Trophoblast cell (in vitro differentiated cells and primary cell): ENCODE measurements at regions not wholly inside any gene's neighbourhood (a gene's known extent, or its start where the extent isn't known, plus 50 kb on each side); places are given as distances from the start of the nearest gene placed in this dataset.

Experiments used
- DNase-seq, 2 donors: peaks; one replicate each; pipeline ENCODE4 v3.0.0-alpha.2; 2016
- H2AFZ ChIP-seq: 2 replicates; pipeline ENCODE4 v1.6.1; 2013; ENCODE audit warnings: low read length, moderate library complexity, mild to moderate bottlenecking; ENCODE audit not compliant: insufficient read depth, poor library complexity
- H2AK5ac ChIP-seq: 2 replicates; pipeline ENCODE4 v1.6.1; 2013; ENCODE audit warnings: mild to moderate bottlenecking, low read length
- H2BK120ac ChIP-seq: 2 replicates; pipeline ENCODE4 v1.6.1; 2013; ENCODE audit warnings: low read length, mild to moderate bottlenecking, moderate library complexity; ENCODE audit not compliant: insufficient read depth, poor library complexity
- H2BK12ac ChIP-seq: 2 replicates; pipeline ENCODE4 v1.6.1; 2013; ENCODE audit warnings: mild to moderate bottlenecking, low read length, moderate library complexity
- H2BK5ac ChIP-seq: 2 replicates; pipeline ENCODE4 v1.6.1; 2013; ENCODE audit warnings: low read length, low read depth, moderate library complexity, mild to moderate bottlenecking; ENCODE audit not compliant: poor library complexity
- H3K14ac ChIP-seq: 2 replicates; pipeline ENCODE4 v1.6.1; 2013; ENCODE audit warnings: mild to moderate bottlenecking, low read length
- H3K18ac ChIP-seq: 2 replicates; pipeline ENCODE4 v1.6.1; 2013; ENCODE audit warnings: mild to moderate bottlenecking, low read length
- H3K23ac ChIP-seq: 2 replicates; pipeline ENCODE4 v1.6.1; 2013; ENCODE audit warnings: low read length
- H3K27ac ChIP-seq: 2 replicates; pipeline ENCODE4 v1.5.1; 2013; ENCODE audit warnings: low read depth, mild to moderate bottlenecking, inconsistent platforms, low read length, moderate library complexity
- H3K27me3 ChIP-seq: 2 replicates; pipeline ENCODE4 v1.6.1; 2013; ENCODE audit warnings: inconsistent platforms, mild to moderate bottlenecking, low read length, moderate library complexity; ENCODE audit not compliant: insufficient read depth
- H3K36me3 ChIP-seq, 2 experiments: 1 replicate in 1 of 2; 2 replicates in 1 of 2; pipeline ENCODE4 v1.6.1; 2013; ENCODE audit warnings: low read length in 2 of 2, mild to moderate bottlenecking in 2 of 2, moderate library complexity in 1 of 2; ENCODE audit not compliant: insufficient read depth in 2 of 2, control insufficient read depth in 1 of 2
- H3K4ac ChIP-seq: 2 replicates; pipeline ENCODE4 v1.6.1; 2013; ENCODE audit warnings: low read depth, mild to moderate bottlenecking, low read length, moderate library complexity
- H3K4me1 ChIP-seq, 2 experiments: 1 replicate in 1 of 2; 2 replicates in 1 of 2; pipeline ENCODE4 v1.6.1; 2013; ENCODE audit warnings: low read length in 2 of 2, mild to moderate bottlenecking in 2 of 2, moderate library complexity in 1 of 2; ENCODE audit not compliant: insufficient read depth in 2 of 2, control insufficient read depth in 1 of 2
- H3K4me2 ChIP-seq: 2 replicates; pipeline ENCODE4 v1.6.1; 2013; ENCODE audit warnings: inconsistent platforms, mild to moderate bottlenecking, low read length, moderate library complexity
- H3K4me3 ChIP-seq: 2 replicates; pipeline ENCODE4 v1.5.1; 2013; ENCODE audit warnings: mild to moderate bottlenecking, low read depth, low read length, inconsistent platforms
- H3K79me1 ChIP-seq: one replicate; pipeline ENCODE4 v1.6.1; 2013; ENCODE audit warnings: low read length
- H3K79me2 ChIP-seq: 2 replicates; pipeline ENCODE4 v1.6.1; 2013; ENCODE audit warnings: low read length, mild to moderate bottlenecking; ENCODE audit not compliant: control insufficient read depth, insufficient read depth, poor library complexity
- H3K9ac ChIP-seq: 2 replicates; pipeline ENCODE4 v1.6.1; 2013; ENCODE audit warnings: mild to moderate bottlenecking, low read length
- H3K9me3 ChIP-seq: 2 replicates; pipeline ENCODE4 v1.6.1; 2013; ENCODE audit warnings: low read depth, mild to moderate bottlenecking, control low read depth, inconsistent platforms, low read length; ENCODE audit not compliant: insufficient read depth
- H4K12ac ChIP-seq: 2 replicates; pipeline ENCODE4 v1.6.1; 2013; ENCODE audit warnings: low read depth, mild to moderate bottlenecking, low read length, moderate library complexity
- H4K8ac ChIP-seq: 2 replicates; pipeline ENCODE4 v1.6.1; 2013; ENCODE audit warnings: low read depth, mild to moderate bottlenecking, low read length, moderate library complexity
- H4K91ac ChIP-seq: one replicate; pipeline ENCODE4 v1.6.1; 2013; ENCODE audit warnings: low read depth, mild to moderate bottlenecking, low read length, moderate library complexity
- WGBS: extraction: QIAGEN DNeasy Blood & Tissue Kit; methylation state at CpG from one replicate; pipeline ENCODE4 v1.1.7; 2013; ENCODE audit warnings: missing lambda C conversion rate; ENCODE audit not compliant: insufficient read length, insufficient coverage; ENCODE audit errors: extremely low coverage; 5-methylcytosine and 5-hydroxymethylcytosine counted together

- no peak overlapping the region for H3K23ac ChIP-seq
- H4K8ac ChIP-seq = no peak overlapping the region
- no peak overlapping the region for H3K18ac ChIP-seq
- no peak overlapping the region for H3K4me3 ChIP-seq
- H2AFZ ChIP-seq = no peak overlapping the region
- no peak overlapping the region for H3K27ac ChIP-seq
- H2BK12ac ChIP-seq = no peak overlapping the region
- H3K4ac ChIP-seq = no peak overlapping the region
- no peak overlapping the region for H2AK5ac ChIP-seq
- no peaks in the 10 kb centered on the region for H3K4me1 ChIP-seq
- DNase-seq = no peak
- H3K79me1 ChIP-seq = no peaks in the 10 kb centered on the region
- H2BK120ac ChIP-seq = no peak overlapping the region
- H3K36me3 ChIP-seq = no peaks in the 10 kb centered on the region
- no peak overlapping the region for H3K9ac ChIP-seq
- no peaks in the 10 kb centered on the region for H3K79me2 ChIP-seq
- H4K12ac ChIP-seq = no peak overlapping the region
- H3K27me3 ChIP-seq = no peaks in the 10 kb centered on the region
- no peak overlapping the region for H3K14ac ChIP-seq
- H3K4me2 ChIP-seq = no peak overlapping the region
- H2BK5ac ChIP-seq = no peak overlapping the region
- no peak overlapping the region for H4K91ac ChIP-seq
- no peaks in the 10 kb centered on the region for H3K9me3 ChIP-seq
These were observed 150.9 kb downstream of the TBX5 start for GRCh38 chr12:114254998-114255397.

- Histone ChIP-seq H3K4ac (no peak overlapping the region), H2AK5ac (no peak overlapping the region), H3K27me3 (no peaks in the 10 kb centered on the region), H3K23ac (no peak overlapping the region), H4K12ac (no peak overlapping the region), H3K79me1 (no peaks in the 10 kb centered on the region), H3K79me2 (no peaks in the 10 kb centered on the region), H3K9ac (no peak overlapping the region), H3K4me2 (no peak overlapping the region), H3K18ac (no peak overlapping the region), H2BK120ac (no peak overlapping the region), H3K9me3 (no peaks in the 10 kb centered on the region), H3K36me3 (no peaks in the 10 kb centered on the region), H2BK5ac (no peak overlapping the region), H4K91ac (no peak overlapping the region), H2BK12ac (no peak overlapping the region), H3K27ac (no peak overlapping the region), H4K8ac (no peak overlapping the region), H3K14ac (no peak overlapping the region), H3K4me3 (no peak overlapping the region), H2AFZ (no peak overlapping the region), H3K4me1 (no peaks in the 10 kb centered on the region)
- no CpG with 5 or more reads among the region's 4 CpGs for WGBS
- no peak for DNase-seq
These were observed 151.8 kb downstream of the TBX5 start for GRCh38 chr12:114253976-114254778.

- no peak overlapping the region for H4K91ac ChIP-seq
- H2BK12ac ChIP-seq = no peak overlapping the region
- H3K9ac ChIP-seq = no peak overlapping the region
- H4K8ac ChIP-seq = no peak overlapping the region
- H2BK120ac ChIP-seq = no peak overlapping the region
- no peaks in the 10 kb centered on the region for H3K79me1 ChIP-seq
- no peak overlapping the region for H2AK5ac ChIP-seq
- peak; percentile 28 to 65 for DNase-seq
- no peaks in the 10 kb centered on the region for H3K79me2 ChIP-seq
- no peak overlapping the region for H3K23ac ChIP-seq
- H3K27me3 ChIP-seq = no peaks in the 10 kb centered on the region
- WGBS = no CpG with 5 or more reads among the region's 7 CpGs
- no peak overlapping the region for H3K4me2 ChIP-seq
- no peak overlapping the region for H2AFZ ChIP-seq
- no peak overlapping the region for H3K4ac ChIP-seq
- no peak overlapping the region for H3K4me3 ChIP-seq
- H3K18ac ChIP-seq = no peak overlapping the region
- no peaks in the 10 kb centered on the region for H3K36me3 ChIP-seq
- H3K4me1 ChIP-seq = no peaks in the 10 kb centered on the region
- no peak overlapping the region for H3K27ac ChIP-seq
- no peak overlapping the region for H2BK5ac ChIP-seq
- no peak overlapping the region for H3K14ac ChIP-seq
- H4K12ac ChIP-seq = no peak overlapping the region
- H3K9me3 ChIP-seq = no peaks in the 10 kb centered on the region
These were observed 157.4 kb downstream of the TBX5 start for GRCh38 chr12:114248527-114248926.

GRCh38 chr12:114245555-114245954, 160.4 kb downstream of the TBX5 start:
- no peak overlapping the region for H4K12ac ChIP-seq
- H3K4ac ChIP-seq = no peak overlapping the region
- H3K14ac ChIP-seq = no peak overlapping the region
- no peaks in the 10 kb centered on the region for H3K79me1 ChIP-seq
- H2BK120ac ChIP-seq = no peak overlapping the region
- H2BK5ac ChIP-seq = no peak overlapping the region
- no peak overlapping the region for H2AK5ac ChIP-seq
- peaks cover 3% of the 10 kb centered on the region for H3K9me3 ChIP-seq
- H3K23ac ChIP-seq = no peak overlapping the region
- no peak overlapping the region for H2BK12ac ChIP-seq
- no peak overlapping the region for H3K27ac ChIP-seq
- no peak overlapping the region for H3K18ac ChIP-seq
- no peaks in the 10 kb centered on the region for H3K27me3 ChIP-seq
- no peak overlapping the region for H3K4me2 ChIP-seq
- DNase-seq = no peak
- no CpG with 5 or more reads among the region's 4 CpGs for whole genome bisulfite sequencing
- H3K4me3 ChIP-seq = no peak overlapping the region
- no peaks in the 10 kb centered on the region for H3K36me3 ChIP-seq
- no peak overlapping the region for H4K91ac ChIP-seq
- H3K79me2 ChIP-seq = no peaks in the 10 kb centered on the region
- H3K4me1 ChIP-seq = no peaks in the 10 kb centered on the region
- H3K9ac ChIP-seq = no peak overlapping the region
- H4K8ac ChIP-seq = no peak overlapping the region
- no peak overlapping the region for H2AFZ ChIP-seq
